ENCODE measurements at regions not wholly inside any gene's neighbourhood (a gene's known extent, or its start where the extent isn't known, plus 50 kb on each side); places are given as distances from the start of the nearest gene placed in this dataset.
"Not testable (repeated sequence)": the region's sequence is repeated elsewhere in the genome, so short reads cannot be mapped to it uniquely, and the experiment has no call there.

GRCh38 chr2:75294362-75294761 is 95.0 kb upstream of the TACR1 start:
- no peak for ATAC-seq
- intact Hi-C loops (cut with DNase I): no loop called here
- DNase-seq (ENCODE audit: missing footprints): no peak

DNA sequence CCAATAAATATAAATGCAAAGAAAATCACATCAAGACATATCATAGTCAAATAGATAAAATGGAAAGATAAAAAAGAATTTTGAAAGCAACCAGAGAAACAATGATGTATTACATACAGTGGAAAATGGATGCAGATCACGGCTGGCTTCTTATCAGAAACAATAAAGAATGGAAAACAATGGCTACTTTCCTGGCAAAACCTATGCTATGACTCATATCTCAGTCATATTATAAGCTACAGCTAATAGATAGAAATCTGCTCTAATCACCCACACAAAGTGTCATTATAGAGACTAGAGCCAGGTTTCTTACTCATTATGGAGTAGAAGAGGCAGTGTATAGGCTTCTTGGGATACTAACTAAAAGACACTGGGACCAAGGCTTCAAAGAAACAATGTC is 93.5 kb upstream of the TACR1 start:
- no peak for DNase-seq (ENCODE audit: missing footprints)
- no peak for ATAC-seq
- intact Hi-C loops (cut with DNase I): no loop called here

- DNase-seq (ENCODE audit: missing footprints) (no peak), ATAC-seq (no peak)
- intact Hi-C loops (cut with DNase I): no loop called here
Observed at GRCh38 chr2:75290600-75291150, 91.4 kb upstream of the TACR1 start.

GRCh38 chr2:75289771-75290170 is 90.5 kb upstream of the TACR1 start:
- intact Hi-C loops (cut with DNase I): no loop called here
- ATAC-seq (no peak), DNase-seq (ENCODE audit: missing footprints) (no peak)

DNA sequence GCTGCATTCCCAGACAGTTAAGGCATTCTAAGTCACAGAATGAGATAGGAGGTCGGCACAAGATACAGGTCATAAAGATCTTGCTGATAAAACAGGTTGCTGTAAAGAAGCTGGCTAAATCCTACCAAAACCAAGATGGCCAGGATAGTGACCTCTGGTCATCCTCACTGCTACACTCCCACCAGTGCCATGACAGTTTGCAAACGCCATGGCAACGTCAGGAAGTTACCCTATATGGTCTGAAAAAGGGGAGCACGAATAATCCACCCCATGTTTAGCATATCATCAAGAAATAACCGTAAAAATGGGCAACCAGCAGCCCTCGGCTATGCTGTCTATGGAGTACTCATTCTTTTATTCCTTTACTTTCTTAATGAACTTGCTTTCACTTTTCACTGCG is 89.9 kb upstream of the TACR1 start:
- DNase-seq (ENCODE audit: missing footprints); intact Hi-C loops (cut with DNase I); ATAC-seq: not testable (repeated sequence)

DNA sequence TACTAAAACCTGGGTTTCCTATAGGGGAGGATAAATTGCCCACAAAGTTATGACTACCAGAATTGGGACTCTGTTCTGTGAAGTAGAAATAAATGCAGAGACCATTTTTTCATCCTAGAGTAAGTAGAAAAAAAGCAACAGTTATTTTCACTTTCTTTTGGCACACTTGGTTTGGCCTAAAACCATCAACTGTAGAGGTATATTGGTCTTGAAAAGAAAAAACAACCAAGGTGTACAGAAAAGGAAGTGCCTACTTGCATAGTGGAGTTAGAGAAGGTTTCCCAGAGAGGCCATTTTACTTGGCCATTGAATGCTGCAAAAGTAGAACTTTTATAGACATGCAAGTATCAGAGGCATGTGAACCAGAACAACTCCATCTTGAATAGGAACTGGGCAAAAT is 89.4 kb upstream of the TACR1 start:
- ATAC-seq: no peak
- no peak for DNase-seq (ENCODE audit: missing footprints)
- intact Hi-C loops (cut with DNase I): no loop called here

DNA sequence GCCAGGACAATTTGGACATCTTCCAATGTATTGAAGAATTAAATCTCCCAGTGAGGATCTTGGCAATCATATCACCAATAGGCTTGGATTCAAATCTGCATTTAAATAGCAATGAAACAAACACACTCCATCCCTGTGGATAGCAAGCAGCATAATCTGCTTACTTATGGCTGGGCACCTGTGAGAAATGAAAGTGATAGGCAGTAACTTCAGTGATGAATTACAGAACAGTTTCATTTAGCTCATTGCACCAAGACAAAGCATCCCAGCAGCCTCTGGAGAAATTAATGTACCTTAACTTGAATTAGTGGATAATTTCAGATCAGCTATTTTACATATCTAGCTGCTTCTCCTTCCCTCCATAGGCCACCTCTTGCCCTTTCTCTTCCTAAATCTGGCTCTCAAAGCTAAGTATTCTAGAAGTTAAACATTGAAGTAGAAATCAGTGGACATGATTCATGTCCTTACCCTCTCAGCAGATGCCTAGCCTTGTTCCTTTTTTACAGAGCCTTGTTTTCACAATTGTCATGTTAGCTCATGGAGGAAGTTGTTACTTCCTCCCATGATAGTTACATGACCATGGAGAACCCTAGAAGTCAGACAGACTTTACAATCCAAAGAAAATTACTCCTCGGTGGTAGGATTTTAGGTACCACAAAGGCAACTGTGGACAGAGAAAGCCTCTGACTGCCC is 88.5 kb upstream of the TACR1 start:
- ATAC-seq (no peak), DNase-seq (ENCODE audit: missing footprints) (no peak)
- intact Hi-C loops (cut with DNase I): no loop called here

GRCh38 chr2:75284345-75284744 is 85.0 kb upstream of the TACR1 start:
- DNase-seq (ENCODE audit: missing footprints): no peak
- intact Hi-C loops (cut with DNase I): no loop called here
- no peak for ATAC-seq

DNA sequence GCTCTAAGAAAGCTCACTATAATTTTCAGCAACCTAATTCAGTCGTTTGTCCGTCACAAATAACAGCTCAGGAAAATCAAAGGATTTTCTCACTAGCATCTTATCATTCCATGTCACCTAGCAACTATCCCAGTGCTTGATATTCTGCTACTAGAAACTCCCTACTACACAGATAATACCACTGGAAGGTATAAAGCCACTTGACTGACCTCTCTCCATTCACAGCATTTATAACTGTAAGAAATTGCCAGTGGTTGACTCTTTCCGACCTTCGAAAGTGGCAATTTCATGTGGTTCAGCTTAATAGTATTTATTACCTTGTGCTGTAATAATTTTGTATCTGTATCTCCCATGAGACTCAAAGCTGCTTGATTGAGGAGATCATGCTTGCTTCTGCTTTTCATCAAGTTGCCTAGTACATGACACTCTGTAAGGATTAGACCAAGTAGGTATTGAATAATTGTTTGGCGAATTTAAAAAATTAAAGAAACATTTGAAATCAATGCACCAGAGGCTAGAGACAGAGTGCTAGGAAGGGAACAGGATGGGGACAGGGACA is 79.6 kb upstream of the TACR1 start:
- no peak for ATAC-seq
- no peak for DNase-seq (ENCODE audit: missing footprints)
- intact Hi-C loops (cut with DNase I): no loop called here

DNA sequence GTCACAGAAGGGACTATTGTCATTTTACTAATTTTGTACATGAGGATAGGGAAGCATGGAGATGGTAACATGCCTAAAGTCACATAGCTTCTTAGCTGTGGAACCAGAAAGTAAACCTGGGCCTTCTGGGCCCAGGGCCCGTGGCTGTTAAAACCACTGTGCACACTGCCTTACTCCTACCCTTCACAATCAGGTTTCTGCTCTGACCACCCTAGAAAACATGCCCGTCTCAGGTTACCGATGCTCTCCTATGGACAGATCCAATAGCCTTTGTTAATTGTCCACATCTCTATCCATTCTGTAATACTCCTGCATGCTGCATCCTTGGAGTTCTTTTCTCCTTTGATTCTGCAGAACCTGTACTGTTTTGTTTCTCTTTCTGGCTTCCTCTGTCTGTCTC is 79.0 kb upstream of the TACR1 start:
- DNase-seq (ENCODE audit: missing footprints) (no peak), ATAC-seq (no peak)
- intact Hi-C loops (cut with DNase I): no loop called here

- DNase-seq (ENCODE audit: missing footprints) (no peak), ATAC-seq (no peak)
- intact Hi-C loops (cut with DNase I): no loop called here
Observed at GRCh38 chr2:75277111-75277510, 77.8 kb upstream of the TACR1 start.

- intact Hi-C loops (cut with DNase I): no loop called here
- ATAC-seq: no peak
- no peak for DNase-seq (ENCODE audit: missing footprints)
Observed at GRCh38 chr2:75276093-75277029, 77.0 kb upstream of the TACR1 start.

DNA sequence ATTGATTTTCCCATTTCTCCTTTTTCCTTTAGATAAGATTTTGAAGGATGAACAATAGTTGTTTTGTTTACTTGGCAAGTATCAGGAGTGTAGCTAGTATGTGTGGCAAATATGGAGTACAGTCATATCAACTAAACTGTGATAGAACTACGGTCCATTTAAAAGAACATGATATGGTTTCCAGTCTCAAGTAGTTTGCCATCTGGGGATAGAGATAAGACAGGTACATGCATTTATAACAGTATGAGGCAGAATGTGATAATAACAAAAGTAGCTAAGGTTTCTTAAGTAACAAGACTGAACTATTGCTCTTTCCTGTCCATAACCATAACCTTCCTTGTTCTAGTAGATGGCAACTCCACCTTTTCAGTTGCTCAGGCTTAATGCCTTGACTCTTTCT is 75.6 kb upstream of the TACR1 start:
- DNase-seq (ENCODE audit: missing footprints) (no peak), ATAC-seq (no peak)
- intact Hi-C loops (cut with DNase I): no loop called here

- ATAC-seq (no peak), DNase-seq (ENCODE audit: missing footprints) (no peak)
- intact Hi-C loops (cut with DNase I): no loop called here
Observed at GRCh38 chr2:75268112-75268511, 68.8 kb upstream of the TACR1 start.

DNA sequence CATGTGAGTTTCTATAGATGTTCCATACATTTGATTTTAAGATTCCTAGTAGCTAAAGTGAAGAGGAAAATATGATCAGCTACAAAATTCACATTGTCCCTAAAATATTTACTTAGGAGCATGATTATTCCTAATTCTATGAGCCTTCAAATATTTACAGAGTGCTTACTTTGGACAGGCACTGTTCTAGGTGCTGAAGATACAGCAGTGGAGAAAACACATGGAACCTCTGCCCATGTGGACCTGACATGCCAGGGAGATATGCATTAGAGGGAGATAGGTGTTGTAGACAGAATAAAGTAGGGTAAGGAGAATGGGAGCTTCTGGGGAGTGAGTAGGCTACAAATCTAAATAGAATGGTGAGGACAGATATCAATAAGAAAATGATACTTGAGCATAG is 62.6 kb upstream of the TACR1 start:
- DNase-seq (ENCODE audit: missing footprints) (no peak), ATAC-seq (no peak)
- intact Hi-C loops (cut with DNase I): no loop called here

- ATAC-seq (no peak), DNase-seq (ENCODE audit: missing footprints) (no peak)
- intact Hi-C loops (cut with DNase I): no loop called here
Observed at GRCh38 chr2:75260946-75261345, 61.6 kb upstream of the TACR1 start.

DNA sequence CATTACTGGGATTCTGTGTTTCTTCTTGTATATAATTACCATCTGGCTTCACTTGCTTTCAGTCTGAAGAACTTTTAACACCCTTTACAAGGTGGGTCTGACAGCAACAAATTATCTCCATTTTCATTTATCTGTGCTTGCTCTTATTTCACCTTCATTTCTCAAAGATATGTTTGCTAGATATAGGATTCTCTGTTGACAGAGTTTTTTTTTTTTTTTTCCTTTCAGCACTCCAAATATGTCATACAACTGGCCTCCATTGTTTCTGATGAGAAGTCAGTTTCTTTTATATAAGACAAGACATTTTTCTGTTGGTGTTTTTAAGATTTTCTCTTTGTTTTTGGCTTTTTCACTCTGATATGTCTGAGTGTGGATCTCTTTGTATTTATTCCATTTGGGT is 59.3 kb upstream of the TACR1 start:
- no peak for ATAC-seq
- intact Hi-C loops (cut with DNase I): no loop called here

DNA sequence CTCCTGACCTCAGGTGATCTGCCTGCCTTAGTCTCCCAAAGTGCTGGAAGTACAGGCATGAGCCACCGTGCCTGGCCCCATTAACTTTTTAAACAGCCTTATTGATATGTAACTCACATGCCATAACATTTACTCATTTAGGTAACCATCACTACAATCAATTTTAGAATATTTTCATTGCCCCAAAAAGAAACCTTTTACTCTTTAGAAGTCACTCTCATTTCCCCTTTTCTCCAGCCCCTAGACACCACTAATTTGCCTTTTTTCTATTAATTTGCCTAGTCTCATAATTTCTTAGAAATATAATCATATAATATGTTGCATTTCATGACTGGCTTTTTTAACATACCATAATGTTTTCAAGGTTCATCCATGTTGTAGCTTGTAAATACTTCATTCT is 57.2 kb upstream of the TACR1 start:
- intact Hi-C loops (cut with DNase I): no loop called here
- ATAC-seq (no peak), DNase-seq (ENCODE audit: missing footprints) (no peak)

More for the DNA sequence above, 59.3 kb upstream of the TACR1 start:
- no peak for DNase-seq (ENCODE audit: missing footprints)

DNA sequence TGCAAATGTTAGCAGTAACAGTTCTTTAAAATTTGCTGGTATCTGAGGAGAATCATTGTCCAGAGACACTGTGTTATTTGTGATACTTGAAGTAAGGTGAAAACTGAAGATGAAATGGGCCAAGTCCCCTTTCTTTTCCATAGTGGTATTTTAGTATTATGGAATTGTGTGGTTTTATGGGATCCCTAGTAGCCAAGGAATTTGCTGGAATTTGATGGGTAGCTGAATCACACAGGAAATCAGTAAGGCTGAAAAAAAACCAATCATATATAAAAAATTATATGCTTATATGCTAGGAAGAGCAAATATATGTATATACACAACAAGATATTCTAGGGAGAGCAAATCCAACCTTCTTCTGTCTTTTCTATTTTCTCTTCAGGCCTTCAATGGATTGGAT is 54.2 kb upstream of the TACR1 start:
- ATAC-seq (no peak), DNase-seq (ENCODE audit: missing footprints) (no peak)
- intact Hi-C loops (cut with DNase I): no loop called here

- DNase-seq (ENCODE audit: missing footprints) (no peak), ATAC-seq (no peak)
- intact Hi-C loops (cut with DNase I): no loop called here
Observed at GRCh38 chr2:75251896-75252295, 52.6 kb upstream of the TACR1 start.
